HG03342 (cell line): ENCODE measurements at regions not wholly inside any gene's neighbourhood (a gene's known extent, or its start where the extent isn't known, plus 50 kb on each side); places are given as distances from the start of the nearest gene placed in this dataset.

Experiments used
- ATAC-seq: cut with Tn5 transposase; IDR thresholded peaks from one replicate; pipeline ENCODE4 v1.9.1; 2021; ENCODE audit warnings: mild to moderate bottlenecking, moderate library complexity; ENCODE audit not compliant: unreplicated experiment

GRCh38 chr5:98103807-98104206, 669.7 kb upstream of the RGMB start:
- no peak for ATAC-seq

- no peak for ATAC-seq
These were observed 668.8 kb upstream of the RGMB start for GRCh38 chr5:98104454-98105188.

GRCh38 chr5:98105681-98106080, 667.8 kb upstream of the RGMB start:
- no peak for ATAC-seq

GRCh38 chr5:98106116-98107031, 667.1 kb upstream of the RGMB start:
- no peak for ATAC-seq

GRCh38 chr5:98108497-98108896, 665.0 kb upstream of the RGMB start:
- ATAC-seq: no peak

- no peak for ATAC-seq
These were observed 663.9 kb upstream of the RGMB start for GRCh38 chr5:98109561-98110006.

- no peak for ATAC-seq
These were observed 663.2 kb upstream of the RGMB start for GRCh38 chr5:98110282-98110691.

GRCh38 chr5:98110791-98111190, 662.7 kb upstream of the RGMB start:
- no peak for ATAC-seq

- ATAC-seq: no peak
These were observed 661.8 kb upstream of the RGMB start for GRCh38 chr5:98111686-98112085.

- ATAC-seq: no peak
These were observed 652.2 kb upstream of the RGMB start for GRCh38 chr5:98121036-98121936.

GRCh38 chr5:98128271-98128670, 645.2 kb upstream of the RGMB start:
- no peak for ATAC-seq

- no peak for ATAC-seq
These were observed 644.6 kb upstream of the RGMB start for GRCh38 chr5:98128846-98129245.

GRCh38 chr5:98130261-98131035, 643.0 kb upstream of the RGMB start:
- ATAC-seq: no peak

- ATAC-seq: no peak
These were observed 629.3 kb upstream of the RGMB start for GRCh38 chr5:98144116-98144515.

GRCh38 chr5:98144710-98145109, 628.8 kb upstream of the RGMB start:
- no peak for ATAC-seq

GRCh38 chr5:98157368-98157767, 616.1 kb upstream of the RGMB start:
- ATAC-seq: no peak

- ATAC-seq: no peak
These were observed 615.0 kb upstream of the RGMB start for GRCh38 chr5:98158440-98158839.

GRCh38 chr5:98163796-98164493, 609.5 kb upstream of the RGMB start:
- no peak for ATAC-seq

- ATAC-seq: no peak
These were observed 604.6 kb upstream of the RGMB start for GRCh38 chr5:98168871-98169270.

- ATAC-seq: no peak
These were observed 602.5 kb upstream of the RGMB start for GRCh38 chr5:98170994-98171393.
